HG03432 (cell line): ENCODE measurements at regions not wholly inside any gene's neighbourhood (a gene's known extent, or its start where the extent isn't known, plus 50 kb on each side); places are given as distances from the start of the nearest gene placed in this dataset.

Source experiments
- ATAC-seq: cut with Tn5 transposase; IDR thresholded peaks from one replicate; pipeline ENCODE4 v1.9.1; 2021; ENCODE audit warnings: mild to moderate bottlenecking, moderate library complexity; ENCODE audit not compliant: unreplicated experiment

DNA sequence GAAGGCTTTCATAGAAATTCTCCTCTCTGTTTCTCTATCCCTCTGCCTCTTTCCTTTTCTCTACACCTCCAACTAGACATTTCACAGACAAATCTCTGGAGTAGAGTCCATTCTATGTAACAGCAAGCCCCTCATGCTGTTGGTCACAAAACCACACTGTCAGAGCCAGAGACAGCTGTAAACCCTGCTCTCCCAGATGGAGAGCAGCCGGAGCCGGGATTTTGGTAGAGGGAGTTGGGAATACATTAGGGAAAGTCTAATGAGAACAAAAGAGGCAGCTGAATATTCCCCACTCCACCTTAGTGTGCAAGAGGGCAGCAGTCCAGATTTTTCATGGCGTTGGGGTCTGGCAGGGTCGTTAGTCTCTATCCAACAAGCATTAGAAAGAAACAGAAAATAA lies 68.3 kb upstream of the EDN1 start:
- ATAC-seq: no peak

DNA sequence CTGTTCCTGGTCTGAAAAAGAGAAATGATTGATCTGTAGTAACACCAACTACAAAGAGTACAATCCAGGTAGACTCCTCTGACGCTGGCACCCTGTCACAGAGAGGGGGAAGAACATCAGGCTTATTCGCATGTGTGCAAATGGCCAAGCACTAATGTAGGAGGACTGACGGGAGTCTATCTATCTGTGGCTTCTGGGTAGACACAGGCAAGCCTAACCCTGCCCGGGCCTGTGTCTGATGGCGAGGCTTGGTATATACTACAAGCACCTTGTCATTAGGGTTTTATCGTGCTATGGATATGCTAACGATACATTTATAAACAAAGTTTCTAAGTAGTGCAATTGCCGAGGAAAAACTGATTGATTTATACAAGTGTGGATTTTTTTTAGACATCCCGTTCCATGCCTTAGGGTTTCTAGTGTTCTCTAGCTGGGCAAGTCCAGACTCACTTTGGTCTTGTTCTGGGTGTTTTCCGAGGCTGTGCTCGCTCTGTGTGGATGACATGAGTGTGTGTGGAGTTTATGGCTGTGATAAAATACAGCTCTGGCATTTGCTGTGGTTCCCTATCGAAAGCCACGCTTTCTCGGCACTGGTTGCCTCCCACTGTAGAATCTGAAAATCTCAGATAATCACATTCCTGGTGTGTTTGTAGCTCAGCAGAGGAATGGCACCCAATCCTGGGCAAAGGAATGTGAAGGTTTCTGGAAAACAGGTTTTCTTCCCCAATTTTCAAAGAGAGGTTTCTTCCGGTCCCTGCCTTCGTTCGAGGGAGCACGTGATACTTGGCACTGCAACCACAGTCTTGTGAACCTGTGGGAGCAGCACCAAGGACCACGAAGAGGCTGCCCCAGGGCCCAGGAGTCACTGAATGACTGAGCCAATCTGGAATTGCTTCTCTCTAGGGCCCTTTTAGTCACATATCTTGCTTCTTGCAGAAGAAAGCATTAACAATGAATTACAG lies 67.5 kb upstream of the EDN1 start:
- no peak for ATAC-seq

DNA sequence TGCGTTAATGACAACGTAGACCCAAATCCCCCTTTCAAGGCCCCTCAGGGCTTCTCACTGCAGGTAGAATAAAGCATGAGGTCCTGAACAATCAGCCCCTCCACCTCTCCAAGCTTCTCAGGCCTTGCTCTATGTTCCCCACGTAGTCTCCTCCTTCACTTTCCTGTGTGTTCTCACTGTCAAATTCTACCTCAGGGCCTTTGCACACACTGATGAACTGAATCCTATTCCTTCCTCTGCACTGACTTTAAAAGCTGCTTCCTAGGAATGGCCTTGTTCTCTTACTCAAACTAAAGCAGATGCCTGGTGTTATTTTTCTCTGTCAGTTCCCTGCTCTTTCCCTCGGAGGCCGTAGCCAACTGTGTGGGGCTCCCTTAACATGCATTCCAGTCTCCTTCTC lies 66.8 kb upstream of the EDN1 start:
- no peak for ATAC-seq

DNA sequence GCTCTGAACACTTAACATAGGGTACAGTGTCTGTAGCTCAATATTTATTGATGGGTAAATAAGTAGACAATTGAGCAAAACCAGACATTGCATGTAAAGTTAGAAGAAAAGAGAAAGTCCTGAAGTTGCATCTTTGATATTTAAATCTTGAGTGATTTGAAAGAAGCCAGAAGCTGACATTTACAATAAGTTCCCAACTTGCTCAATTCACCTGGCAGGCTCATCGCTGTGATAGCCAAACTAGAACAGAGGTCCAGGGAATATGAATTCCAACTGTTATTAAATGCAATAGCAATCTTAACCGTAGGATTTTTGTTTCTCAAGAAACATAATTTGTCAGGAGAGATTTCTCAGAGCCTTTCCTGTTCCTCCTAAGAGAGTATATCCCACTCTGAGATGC lies 65.9 kb upstream of the EDN1 start:
- ATAC-seq: no peak

DNA sequence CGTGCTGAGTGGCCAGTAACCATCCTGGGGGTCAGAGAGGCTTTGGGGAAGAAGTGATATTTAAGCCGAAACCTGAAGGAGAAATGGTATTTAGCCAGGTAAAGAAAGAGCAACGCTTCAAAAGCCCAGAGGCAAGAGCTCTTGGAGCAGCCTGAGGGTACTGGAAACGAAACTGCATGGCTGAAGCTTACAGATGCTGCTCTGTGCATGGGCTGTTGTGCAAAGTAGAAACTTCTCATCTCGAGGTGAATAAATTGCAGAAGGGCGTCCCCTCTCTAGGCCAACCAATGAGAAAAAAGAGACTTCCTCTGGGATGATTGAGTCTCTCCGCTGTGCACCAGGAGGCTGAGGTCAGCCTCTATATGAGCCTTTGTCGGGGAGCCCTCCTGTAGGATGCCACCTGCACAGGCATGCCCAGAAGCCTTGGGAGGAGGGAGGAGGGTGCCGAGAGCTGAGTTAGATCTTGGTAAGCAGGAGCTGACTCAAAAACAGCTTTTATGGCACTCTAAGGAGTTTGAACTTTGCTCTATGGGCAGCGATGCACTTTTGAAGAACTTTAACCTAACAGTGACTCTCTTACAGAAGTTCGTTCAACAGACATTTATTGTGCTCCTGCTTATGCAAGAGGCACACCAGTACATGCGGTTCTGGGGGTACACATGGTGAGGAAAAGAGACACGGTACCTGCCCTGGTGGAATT lies 61.6 kb upstream of the EDN1 start:
- no peak for ATAC-seq

DNA sequence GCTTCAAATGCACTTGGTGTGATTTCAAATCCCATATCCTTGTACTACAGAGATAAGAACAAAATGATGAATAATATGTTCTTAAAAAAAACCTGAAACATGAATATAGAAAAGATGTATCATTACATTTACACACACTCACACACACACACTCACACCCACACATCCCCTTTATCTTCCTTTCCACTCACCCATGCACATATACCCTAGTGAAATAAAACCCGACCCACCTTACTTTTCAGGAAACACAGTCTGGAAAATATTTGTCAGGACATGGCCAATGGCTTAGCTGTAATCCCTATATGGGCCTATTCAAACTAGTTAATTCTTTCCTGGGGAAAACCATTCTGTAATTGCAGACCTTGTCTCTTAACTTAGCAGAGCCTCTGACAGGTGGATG lies 60.8 kb upstream of the EDN1 start:
- no peak for ATAC-seq

DNA sequence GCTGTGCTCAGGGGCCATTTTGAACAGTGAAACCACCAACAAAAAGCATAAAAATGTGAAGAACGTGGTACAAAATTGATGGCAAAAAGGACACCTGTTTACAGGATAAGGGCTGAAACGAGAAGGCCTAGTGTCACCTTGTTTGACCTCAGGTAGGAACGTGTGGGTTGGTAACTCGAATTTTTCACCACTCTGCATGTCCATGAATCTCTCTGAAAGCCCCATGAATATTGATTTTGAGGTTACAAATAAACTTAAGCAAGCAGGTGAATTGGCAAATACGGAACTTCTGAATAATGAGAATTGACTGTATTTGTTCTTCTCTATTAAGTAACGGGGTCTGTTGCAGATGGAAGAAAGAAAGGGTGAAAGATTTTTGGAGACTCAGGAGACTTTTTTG lies 59.6 kb upstream of the EDN1 start:
- no peak for ATAC-seq

DNA sequence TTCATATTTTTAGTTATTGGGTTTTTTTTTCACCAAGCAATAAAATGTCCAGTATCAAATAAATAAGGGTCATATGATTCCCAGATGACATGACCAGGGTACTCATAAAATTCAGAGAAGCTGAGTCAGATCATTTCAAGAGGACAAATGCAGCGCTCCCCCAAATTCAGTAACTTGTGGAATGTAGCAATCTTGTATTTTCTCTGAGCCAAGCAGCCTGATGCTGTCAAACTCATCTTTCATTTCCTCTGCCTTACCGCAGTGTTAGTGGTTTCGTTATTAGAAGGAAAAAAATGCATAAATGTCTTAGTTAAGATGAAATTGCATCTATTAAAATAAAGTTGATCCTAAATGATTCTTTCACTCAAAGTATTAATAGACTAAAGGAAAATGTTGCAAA lies 57.8 kb upstream of the EDN1 start:
- peak; percentile 53 for ATAC-seq

DNA sequence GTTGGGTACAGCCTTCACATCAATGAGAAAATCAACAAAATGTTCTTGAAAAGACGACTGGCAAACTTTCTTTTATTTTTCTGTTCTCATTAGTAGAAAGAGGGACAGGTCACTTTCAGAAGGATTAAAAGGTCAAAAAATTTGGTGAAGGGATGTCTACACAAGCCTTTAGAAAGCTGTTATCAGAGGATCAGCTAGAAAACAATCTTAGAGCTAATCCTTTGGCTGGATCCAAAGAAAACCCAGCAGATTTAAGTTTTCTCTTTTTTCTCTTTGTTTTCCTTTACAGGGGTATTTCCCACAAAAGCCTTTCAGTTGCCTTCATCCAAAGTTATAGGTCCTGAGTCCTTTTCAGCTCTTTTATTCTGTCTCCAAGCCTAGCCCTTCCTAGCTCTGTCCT lies 57.3 kb upstream of the EDN1 start:
- ATAC-seq: no peak

DNA sequence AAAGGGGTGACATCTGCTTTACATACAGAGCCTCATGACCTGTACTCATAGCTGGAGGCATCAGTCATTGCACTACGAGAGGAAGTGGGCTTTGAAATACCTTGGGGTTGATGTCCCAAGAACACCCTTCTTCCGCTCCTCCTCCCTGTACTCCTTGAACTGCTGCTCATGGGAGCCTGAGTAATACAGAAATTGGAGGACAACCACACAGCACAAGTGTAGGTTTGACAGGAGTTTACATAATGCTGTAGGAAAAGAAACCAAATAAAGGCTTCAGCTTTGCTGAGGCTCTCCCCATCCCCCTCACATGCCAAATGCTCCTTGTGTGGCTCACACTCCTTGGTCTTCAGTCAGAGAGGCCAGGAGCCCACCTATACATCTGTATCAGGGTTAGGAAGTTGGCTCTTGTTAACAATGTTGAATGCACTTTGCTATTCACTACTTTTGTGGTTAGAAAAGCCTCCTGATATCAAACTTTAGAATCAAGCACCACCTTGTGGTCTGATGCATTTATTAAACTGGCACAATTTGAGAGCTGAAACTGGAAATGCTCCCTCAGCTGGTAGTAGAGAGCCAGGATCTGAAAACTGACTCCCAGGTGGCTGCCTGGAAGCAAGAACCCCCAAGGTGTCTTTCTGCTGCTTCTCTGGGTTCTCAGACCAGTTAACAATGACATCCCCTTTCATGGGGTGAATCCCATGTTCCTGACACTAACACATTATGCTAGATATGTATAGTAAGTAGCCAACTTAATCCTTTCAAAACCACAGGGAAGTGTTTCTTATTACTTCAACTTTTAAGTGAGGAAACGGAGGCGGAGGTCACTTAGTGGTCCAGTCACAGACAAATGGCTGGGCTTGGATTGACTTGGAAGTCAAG lies 56.2 kb upstream of the EDN1 start:
- peak; percentile 52 for ATAC-seq

DNA sequence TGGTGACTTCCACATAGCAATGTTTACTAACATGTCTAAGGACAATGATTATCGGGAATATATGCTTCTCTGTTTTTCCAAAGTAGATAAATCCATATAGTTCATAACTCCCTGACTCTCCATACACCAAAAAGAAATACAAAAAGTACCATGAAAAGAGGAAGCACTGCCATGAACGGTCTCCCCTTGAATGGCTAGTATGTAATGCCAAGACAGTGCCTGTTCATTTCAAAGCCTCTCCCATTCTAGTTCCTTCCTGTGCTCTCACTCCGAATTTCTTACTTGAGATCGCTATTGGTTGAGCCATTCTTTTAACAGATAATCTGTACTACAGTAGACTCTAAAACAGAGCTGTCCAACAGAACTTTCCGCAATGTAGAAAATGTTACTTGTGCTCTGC lies 54.8 kb upstream of the EDN1 start:
- ATAC-seq: no peak

DNA sequence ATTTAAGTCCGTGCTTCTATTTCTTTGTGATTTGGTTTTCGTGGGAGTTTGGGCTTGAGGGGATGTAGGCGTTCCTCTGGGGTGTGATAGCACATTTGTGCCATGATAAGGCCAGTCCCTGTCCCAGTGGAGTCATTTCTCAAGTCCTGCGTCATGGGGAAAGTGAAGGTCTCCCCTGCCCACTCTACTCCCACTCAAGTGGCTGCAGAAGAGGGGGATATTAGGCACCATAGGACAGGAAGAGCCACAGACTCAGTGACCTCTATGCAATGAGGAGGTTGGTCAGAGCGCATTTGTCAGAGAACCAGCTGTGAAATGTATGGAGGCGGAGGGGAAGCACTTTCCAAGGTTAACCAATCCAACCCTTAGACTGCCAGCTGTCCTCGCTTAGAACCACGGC lies 51.9 kb upstream of the EDN1 start:
- ATAC-seq: no peak
